T1000 (cell line): ENCODE measurements at regions not wholly inside any gene's neighbourhood (a gene's known extent, or its start where the extent isn't known, plus 50 kb on each side); places are given as distances from the start of the nearest gene placed in this dataset.
"Not testable (repeated sequence)": the region's sequence is repeated elsewhere in the genome, so short reads cannot be mapped to it uniquely, and the experiment has no call there.

Experiments
- DNase-seq: peaks from one replicate; lab custom pipeline; 2025; ENCODE audit warnings: mixed read lengths; lab: John Stamatoyannopoulos, UW

DNA sequence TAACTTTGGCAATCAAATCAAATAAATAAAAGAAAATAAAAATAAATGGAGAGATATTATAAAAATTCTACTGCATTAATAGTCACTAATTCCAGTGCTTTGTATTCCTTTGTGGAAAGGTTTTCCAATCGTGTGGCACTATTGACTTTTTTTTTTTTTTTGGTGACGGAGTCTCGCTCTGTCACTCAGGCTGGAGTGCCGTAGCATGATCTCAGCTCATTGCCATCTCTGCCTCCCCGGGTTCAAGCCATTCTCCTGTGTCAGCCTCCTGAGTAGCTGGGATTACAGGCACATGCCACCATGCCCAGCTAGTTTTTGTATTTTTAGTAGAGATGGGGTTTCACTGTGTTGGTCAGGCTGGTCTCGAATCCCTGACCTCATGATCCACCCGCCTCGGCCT is 122.3 kb downstream of the HS3ST3B1 start:
- not testable (repeated sequence) for DNase-seq

DNA sequence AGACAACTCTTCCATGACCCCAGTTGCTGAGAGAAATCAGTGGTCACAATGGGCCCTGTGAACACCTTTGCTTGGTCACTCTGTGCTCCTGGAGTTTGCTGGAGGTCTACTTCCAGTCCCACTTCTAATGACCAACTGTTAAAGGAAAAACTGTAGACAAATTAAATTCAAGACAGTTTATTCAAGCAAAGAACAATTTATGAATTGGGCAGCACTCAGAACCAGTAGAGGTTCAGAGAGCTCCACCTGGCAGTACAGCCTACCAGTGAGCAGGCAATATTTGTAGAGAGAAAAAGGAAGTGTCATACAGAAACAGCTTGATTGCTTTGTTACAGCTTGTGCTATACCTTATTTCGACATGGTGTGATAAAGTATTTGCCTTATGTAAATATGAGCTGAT is 116.5 kb downstream of the HS3ST3B1 start:
- no peak for DNase-seq

DNA sequence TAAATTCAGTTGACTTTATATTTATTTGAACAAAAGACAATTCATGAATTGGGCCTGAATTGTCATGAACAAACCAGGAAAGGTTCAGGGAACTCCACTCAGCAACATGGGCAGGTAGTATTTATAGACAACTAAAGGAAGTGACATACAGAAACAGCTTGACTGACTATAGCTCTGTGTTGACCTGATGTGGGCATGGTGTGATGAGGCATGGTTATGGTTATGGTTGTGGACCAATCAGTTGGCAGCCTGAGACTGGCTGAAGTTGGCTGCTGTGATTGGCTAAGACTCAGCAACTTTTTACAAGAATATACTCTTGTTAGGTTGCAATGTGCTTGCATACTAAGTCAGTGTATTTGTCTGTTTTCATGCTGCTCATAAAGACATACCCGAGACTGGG is 108.4 kb downstream of the HS3ST3B1 start:
- DNase-seq = no peak

DNA sequence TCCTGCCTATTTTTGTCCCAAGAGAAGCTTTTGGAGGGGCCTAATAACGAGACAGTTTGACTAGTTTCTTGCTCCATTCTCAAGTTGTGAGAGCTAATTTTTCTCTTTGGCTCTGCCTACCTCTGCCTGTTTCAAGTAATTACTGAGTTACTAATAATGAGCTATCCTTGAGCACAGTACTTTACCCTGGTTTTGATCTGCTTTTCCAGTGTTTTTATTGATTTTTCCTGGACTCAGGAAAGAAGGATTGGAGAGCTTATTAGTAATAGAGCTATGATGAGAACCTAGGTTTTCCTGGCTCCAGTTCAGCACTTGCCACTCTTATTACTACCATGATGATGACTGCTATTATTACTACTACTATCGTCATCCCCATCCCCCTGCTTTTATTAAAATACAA is 106.7 kb downstream of the HS3ST3B1 start:
- no peak for DNase-seq

DNA sequence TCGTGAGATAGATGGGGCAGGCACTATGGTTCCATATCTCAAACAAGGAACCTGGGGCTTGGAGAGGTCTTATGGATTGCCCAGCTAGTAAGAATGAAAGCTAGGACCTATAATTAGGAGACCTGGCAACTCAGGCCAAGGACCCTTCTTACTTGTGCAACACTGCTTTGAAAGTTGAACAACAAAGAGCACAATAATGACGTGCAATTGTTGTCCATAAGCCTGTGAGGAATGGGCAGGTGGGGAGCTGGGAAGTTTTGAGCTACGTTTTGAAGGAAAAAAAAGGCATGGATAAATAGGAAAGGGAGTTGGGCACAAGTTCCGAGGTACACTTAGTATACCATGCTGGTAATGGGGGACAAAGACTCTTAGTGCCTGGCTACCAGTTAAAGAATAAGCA is 104.3 kb downstream of the HS3ST3B1 start:
- DNase-seq = no peak
